ENCODE measurements at regions not wholly inside any gene's neighbourhood (a gene's known extent, or its start where the extent isn't known, plus 50 kb on each side); places are given as distances from the start of the nearest gene placed in this dataset.

GRCh38 chr6:133705731-133706130 is 183.2 kb upstream of the TCF21 start (continued):
- TF ChIP-seq NKRF (IDR thresholded peaks at IDR 0.05; ENCODE audit: borderline replicate concordance), result no peak

- ATAC-seq (peak; percentile 58; the same call in 2 of the 3 replicates), FAIRE-seq (no peak), DNase-seq (ENCODE audit: extremely low read depth in 1 of 4, low spot score in 3 of 4) (no peak)
- H3K4me2 ChIP-seq (ENCODE audit: insufficient read depth, low read length), result no peak overlapping the region
- H3K4me1 ChIP-seq (replicated peaks in 1 of 2; ENCODE audit: control insufficient read depth in 2 of 2, insufficient read depth in 2 of 2, low read length in 2 of 2), result peaks cover 0 to 7% of the 10 kb centered on the region in 2 experiments; a peak in 2 of 5 replicates
- BruUV-seq (replicated peaks), result no TSS peak
- no peaks in the 10 kb centered on the region for H4K20me1 ChIP-seq (replicated peaks; ENCODE audit: control insufficient read depth, insufficient read depth, low read length)
- no peak overlapping the region for H3K4me3 ChIP-seq
- ChIA-PET POLR2A (interaction anchor here (0.6 to 1.2 kb wide), 2 partner anchors 18 to 209 kb away, joined by 3 to 4 read pairs; no protein-coding TSS in a partner anchor), CTCF (ENCODE audit: low intra/inter-chr PET ratio) (no interaction called here)
- no peaks in the 10 kb centered on the region for H3K36me3 ChIP-seq (ENCODE audit: control insufficient read depth, insufficient read depth, low read length)
- in situ Hi-C loops (cut with MboI) (no loop called here), intact Hi-C loops (cut with micrococcal nuclease) (loop anchor here (10.0 kb wide), 2 partner anchors 143 to 387 kb away; no protein-coding TSS in a partner anchor)
- H3K79me2 ChIP-seq (ENCODE audit: control insufficient read depth, insufficient read depth, low read length), result no peaks in the 10 kb centered on the region
- H2AFZ ChIP-seq (ENCODE audit: low read depth, low read length), result no peak overlapping the region
- H3K27me3 ChIP-seq (ENCODE audit: control insufficient read depth in 2 of 2, insufficient read depth in 2 of 2, low read length in 2 of 2), result no peaks in the 10 kb centered on the region; a peak in 2 of 5 replicates
- H3K9me3 ChIP-seq (replicated peaks; ENCODE audit: control insufficient read depth, insufficient read depth, low read depth, low read length), result peaks cover 5% of the 10 kb centered on the region; the same call in 1 of the 2 replicates
- H3K27ac ChIP-seq (ENCODE audit: extremely low read depth, low read depth, low read length), result no peak overlapping the region
- no peaks in the 10 kb centered on the region for H3K9me1 ChIP-seq (ENCODE audit: control insufficient read depth, insufficient read depth, low read length)
- no peak overlapping the region for H3K9ac ChIP-seq (ENCODE audit: insufficient read depth in 1 of 2, low read depth in 2 of 2, low read length in 2 of 2)
- 0% methylated on average over 4 of the region's 4 CpGs for WGBS (ENCODE audit: insufficient coverage, low coverage, missing lambda C conversion rate)
- TF ChIP-seq NEUROD1 (IDR thresholded peaks at IDR 0.05; ENCODE audit: borderline replicate concordance, low read depth, low read length, partially characterized antibody) (no peak), SNRNP70 (optimal IDR thresholded peaks at IDR 0.05; ENCODE audit: low read depth, low read length) (no peak), STAT5A (IDR thresholded peaks at IDR 0.05; ENCODE audit: borderline replicate concordance, low read length) (peak; percentile 15; the same call in 1 of the 2 replicates), KDM2B (CRISPR knock-in tag; IDR thresholded peaks at IDR 0.05) (no peak), TEAD4 (IDR thresholded peaks at IDR 0.05; ENCODE audit: low read length) (peak; percentile 39; the same call in 1 of the 2 replicates), TEAD4 (CRISPR knock-in tag; IDR thresholded peaks at IDR 0.05; ENCODE audit: borderline replicate concordance) (no peak), SRSF7 (optimal IDR thresholded peaks at IDR 0.05; ENCODE audit: low read depth, low read length) (no peak), ZNF584 (CRISPR knock-in tag; IDR thresholded peaks at IDR 0.05; ENCODE audit: low read depth) (no peak), ILF3 (IDR thresholded peaks at IDR 0.05; ENCODE audit: borderline replicate concordance) (no peak), TAF1 (IDR thresholded peaks at IDR 0.05; ENCODE audit: control insufficient read depth, extremely low read depth, insufficient read depth, low read length, severe bottlenecking) (no peak), JUN (IDR thresholded peaks at IDR 0.05; ENCODE audit: borderline replicate concordance, low read depth, low read length) (no peak), JUN (CRISPR knock-in tag; IDR thresholded peaks at IDR 0.05; ENCODE audit: borderline replicate concordance) (no peak), THRAP3 (IDR thresholded peaks at IDR 0.05; ENCODE audit: borderline replicate concordance) (no peak), SMAD1 (IDR thresholded peaks at IDR 0.05; ENCODE audit: low read depth, low read length, partially characterized antibody) (no peak), U2AF2 (optimal IDR thresholded peaks at IDR 0.05; ENCODE audit: low read depth, low read length) (no peak), NR0B1 (IDR thresholded peaks at IDR 0.05; ENCODE audit: partially characterized antibody) (no peak), CTBP1 (IDR thresholded peaks at IDR 0.05; ENCODE audit: borderline replicate concordance) (no peak), KDM1A (IDR thresholded peaks at IDR 0.05) (peak; percentile 90 to 94), ZNF79 (CRISPR knock-in tag; IDR thresholded peaks at IDR 0.05; ENCODE audit: low read depth) (no peak)
Measured at GRCh38 chr6:133707456-133707855, 181.5 kb upstream of the TCF21 start.

Data from K562 (cell line).